HG02642 (cell line): ENCODE measurements at regions not wholly inside any gene's neighbourhood (a gene's known extent, or its start where the extent isn't known, plus 50 kb on each side); places are given as distances from the start of the nearest gene placed in this dataset.

Experiments
- ATAC-seq: cut with Tn5 transposase; IDR thresholded peaks from one replicate; pipeline ENCODE4 v1.9.1; 2021; ENCODE audit warnings: mild to moderate bottlenecking; ENCODE audit not compliant: unreplicated experiment, poor library complexity

GRCh38 chr14:64639340-64639821 is 64.8 kb upstream of the PLEKHG3 start:
- ATAC-seq, result no peak

GRCh38 chr14:64640839-64641238 is 63.4 kb upstream of the PLEKHG3 start:
- no peak for ATAC-seq

DNA sequence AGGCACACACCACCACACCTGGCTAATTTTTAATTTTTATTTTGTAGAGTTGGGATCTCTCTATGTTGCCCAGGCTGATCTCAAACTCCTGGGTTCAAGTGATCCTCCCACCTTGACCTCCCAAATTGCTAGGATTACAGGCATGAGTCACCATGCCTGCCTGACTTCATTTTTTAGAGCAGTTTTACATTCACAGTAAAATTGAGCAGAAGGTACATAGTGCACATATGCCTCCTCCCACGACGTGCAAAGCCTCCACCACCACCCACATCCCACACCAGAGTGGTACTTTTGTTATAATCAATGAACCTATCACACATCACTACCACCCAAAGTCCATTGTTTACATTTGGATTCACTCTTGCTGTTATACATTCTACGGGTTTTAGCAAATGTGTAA is 62.5 kb upstream of the PLEKHG3 start:
- no peak for ATAC-seq

- ATAC-seq, result no peak
These were observed 60.5 kb upstream of the PLEKHG3 start for GRCh38 chr14:64643709-64644108.

GRCh38 chr14:64644629-64645028 is 59.6 kb upstream of the PLEKHG3 start:
- no peak for ATAC-seq

- ATAC-seq, result no peak
These were observed 58.9 kb upstream of the PLEKHG3 start for GRCh38 chr14:64645220-64645892.

DNA sequence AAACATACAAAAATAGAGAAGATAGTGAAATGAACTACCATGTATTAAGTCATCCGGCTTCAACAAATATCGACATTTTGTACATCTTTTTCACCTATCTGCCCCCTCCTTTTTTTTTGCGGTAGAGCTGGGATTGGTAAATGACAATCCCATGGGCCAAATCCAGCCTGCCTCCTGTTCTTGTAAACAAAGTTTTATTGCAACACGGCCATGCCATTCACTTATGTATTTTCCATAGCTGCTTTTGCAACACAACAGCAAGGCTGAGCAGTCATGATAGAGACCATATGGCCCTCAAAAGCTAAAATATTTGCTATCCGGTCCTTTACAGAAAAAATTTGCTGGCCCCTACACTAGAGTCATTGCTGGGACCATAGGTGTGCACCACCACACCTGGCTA is 58.1 kb upstream of the PLEKHG3 start:
- ATAC-seq, result no peak

DNA sequence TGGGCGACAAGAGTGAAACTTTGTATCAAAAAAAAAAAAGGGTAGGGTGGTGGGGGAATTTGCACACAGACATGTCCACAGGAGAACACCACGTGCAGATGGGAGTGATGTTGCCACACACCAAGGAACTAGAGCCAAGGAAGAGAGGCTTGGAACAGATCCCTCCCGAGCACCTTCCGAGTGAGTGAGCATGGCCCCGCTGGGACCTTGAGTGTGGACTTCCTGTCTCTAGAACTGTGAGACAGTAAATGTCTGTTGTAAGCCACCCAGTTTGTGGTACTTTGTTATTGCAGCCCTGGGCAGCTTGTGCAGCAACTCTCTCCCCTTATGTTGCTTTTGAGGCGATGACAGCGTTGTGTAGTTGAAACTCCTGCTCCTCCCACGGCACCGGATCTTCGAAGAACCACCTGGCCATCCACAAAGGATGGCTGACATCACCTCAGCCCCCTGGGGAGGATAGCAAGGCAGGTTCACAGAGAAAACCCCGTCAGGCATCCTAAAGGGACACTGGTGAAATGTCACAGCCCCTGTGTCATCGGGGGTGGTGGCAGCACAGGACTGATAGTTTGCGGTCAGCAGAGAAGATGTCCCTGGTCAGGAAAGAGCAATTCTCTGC is 54.7 kb upstream of the PLEKHG3 start:
- no peak for ATAC-seq

- ATAC-seq, result no peak
These were observed 50.4 kb upstream of the PLEKHG3 start for GRCh38 chr14:64653900-64654245.

GRCh38 chr14:64654246-64654900 is 49.9 kb upstream of the PLEKHG3 start:
- ATAC-seq, result peak; percentile 63
